Heart left ventricle (tissue), 16 donors: ENCODE measurements at regions not wholly inside any gene's neighbourhood (a gene's known extent, or its start where the extent isn't known, plus 50 kb on each side); places are given as distances from the start of the nearest gene placed in this dataset.
"Not testable (repeated sequence)": the region's sequence is repeated elsewhere in the genome, so short reads cannot be mapped to it uniquely, and the experiment has no call there.

Source experiments
- ATAC-seq, 4 donors: fragments of 200-7000 bp; cut with Tn5 transposase; one replicate each; pipeline ENCODE4 v1.9.1; 2020 to 2022; ENCODE audit warnings: moderate library complexity in 4 of 4, mild to moderate bottlenecking in 3 of 4, moderate number of reproducible peaks in 1 of 4
- DNase-seq, 5 donors: peaks; one replicate each; pipeline ENCODE4 v3.0.0-alpha.2; 2020
- H3K27ac ChIP-seq, 12 donors: fragments of 200-600 bp; sonication (generic) in 4 of 12; one replicate each; pipeline versions ENCODE4 v1.5.0 to v1.8.0; 2016 to 2022; ENCODE audit warnings: mild to moderate bottlenecking in 2 of 12
- H3K27me3 ChIP-seq, 9 donors: fragments of 200-600 bp; sonication (generic) in 2 of 9; one replicate each; pipeline versions ENCODE4 v1.5.1 to v1.8.0; 2016 to 2022; ENCODE audit warnings: mild to moderate bottlenecking in 3 of 9
- H3K36me3 ChIP-seq, 9 donors: fragments of 200-600 bp; sonication (generic) in 2 of 9; one replicate each; pipeline versions ENCODE4 v1.5.0 to v1.8.0; 2018 to 2022; ENCODE audit warnings: mild to moderate bottlenecking in 2 of 9
- H3K4me1 ChIP-seq, 12 donors: fragments of 200-600 bp; sonication (generic) in 4 of 12; one replicate each; pipeline versions ENCODE4 v1.5.0 to v1.8.0; 2016 to 2022; ENCODE audit warnings: mild to moderate bottlenecking in 3 of 12
- H3K4me3 ChIP-seq, 12 donors: fragments of 200-600 bp; sonication (generic) in 4 of 12; one replicate each; pipeline versions ENCODE4 v1.5.0 to v1.8.0; 2017 to 2022; ENCODE audit warnings: mild to moderate bottlenecking in 9 of 12, moderate library complexity in 4 of 12
- H3K9me3 ChIP-seq, 12 donors: fragments of 200-600 bp; sonication (generic) in 4 of 12; one replicate each; pipeline versions ENCODE4 v1.5.0 to v1.8.0; 2016 to 2022; ENCODE audit warnings: mild to moderate bottlenecking in 1 of 12
- CTCF ChIP-seq, 12 donors: fragments of 200-600 bp; sonication (generic) in 4 of 12; IDR thresholded peaks; one replicate each; pipeline versions ENCODE4 v1.5.0 to v1.8.0; 2018 to 2022; ENCODE audit warnings: antibody characterized with exemption in 12 of 12, mild to moderate bottlenecking in 5 of 12
- POLR2A ChIP-seq, 2 donors: fragments of 450-650 bp; IDR thresholded peaks; one replicate each; pipeline ENCODE4 v1.6.1; 2017; ENCODE audit warnings: antibody characterized with exemption in 2 of 2, mild to moderate bottlenecking in 2 of 2, moderate library complexity in 2 of 2
- WGBS, 4 donors: extraction: QIAGEN DNeasy Blood & Tissue Kit in 2 of 4; methylation state at CpG; one replicate each; pipeline versions ENCODE4 v1.1.5 to v1.1.7; 2013 to 2018; 5-methylcytosine and 5-hydroxymethylcytosine counted together
- intact Hi-C, 10 donors: fragments of 100-400 bp; cut with DNase I; formaldehyde crosslinking; loops; one replicate each; pipeline versions ENCODE4 v1.11.1 to v1.14.2; 2022
- donor health status: ischemic (EF 13 %, LVEDD 7.1; RV severe dilation, severe dysfunction).
- donor health status: healthy with polysubstance abuse.
- donor health status: DM: no; HTN: yes; CAD: no.
- donor health status: DM: no; HTN: no; CAD: no.
- donor health status: ischemic (EF 25% LVEDD 6.9; RV normal size, moderate dysfunction).
- donor health status: ischemic (EF 25% LVEDD 5.7; RV mildly dilated, moderate dysfunction).
- donor health status: healthy.
- donor health status: DM: yes; HTN: yes; CAD: no.
- donor health status: ischemic (EF 35%, LVEDD 5.7; RV mildly dilated, moderate dysfunction).
- donor health status: nonischemic (EF 11% LVEDD 7.7; RV severe dilation, severe dysfunction).
- donor health status: DM: yes; HTN: yes; CAD: no.
- donor health status: PGD.
- donor health status: ischemic (EF 29% LVEDD 5.4; RV normal size, mild dysfunction).
- donor health status: nonischemic (EF 23%, LVEDD 6.1; RV moderate dilation, normal function).

- Histone ChIP-seq H3K4me3 (no peak overlapping the region), H3K9me3 (no peaks in the 10 kb centered on the region), H3K27ac (no peak overlapping the region), H3K36me3 (no peaks in the 10 kb centered on the region), H3K27me3 (no peaks in the 10 kb centered on the region), H3K4me1 (peaks cover 0 to 6% (median 0%) of the 10 kb centered on the region in 12 donors)
- TF ChIP-seq CTCF (IDR thresholded peaks at IDR 0.05) (no peak), POLR2A (IDR thresholded peaks at IDR 0.05) (no peak)
- WGBS, 4 donors: 77 to 86% (median 82%) methylated on average over 1 of the region's 1 CpG
- intact Hi-C loops: loop anchor here in 1 of 10 donors (2.0 kb wide), 1 partner anchor 62 kb away; no protein-coding TSS in a partner anchor
- DNase-seq (no peak), ATAC-seq (no peak)
Observed at GRCh38 chr7:19914866-19915265, 141.4 kb upstream of the TMEM196 start.

GRCh38 chr7:19900118-19900517 lies 126.7 kb upstream of the TMEM196 start:
- intact Hi-C loops: no loop called here
- DNase-seq: no peak

GRCh38 chr7:19899529-19899928 lies 126.1 kb upstream of the TMEM196 start:
- peaks cover 0 to 12% (median 0%) of the 10 kb centered on the region in 12 donors for H3K9me3 ChIP-seq
- no peak overlapping the region for H3K4me3 ChIP-seq
- WGBS, 4 donors: 74 to 86% (median 80%) methylated on average over 3 of the region's 3 CpGs
- TF ChIP-seq POLR2A (IDR thresholded peaks at IDR 0.05): no peak
- H3K36me3 ChIP-seq: no peaks in the 10 kb centered on the region
- H3K27ac ChIP-seq: no peak overlapping the region
- no peaks in the 10 kb centered on the region for H3K27me3 ChIP-seq
- DNase-seq (no peak), ATAC-seq (no peak)
- H3K4me1 ChIP-seq: peaks cover 0 to 3% (median 0%) of the 10 kb centered on the region in 12 donors
- intact Hi-C loops: no loop called here

More at GRCh38 chr7:19900118-19900517, 126.7 kb upstream of the TMEM196 start:
- no peak overlapping the region for H3K27ac ChIP-seq
- TF ChIP-seq POLR2A (IDR thresholded peaks at IDR 0.05) (no peak), CTCF (IDR thresholded peaks at IDR 0.05) (no peak)
- ATAC-seq: no peak
- no peak overlapping the region for H3K4me3 ChIP-seq
- no peaks in the 10 kb centered on the region for H3K27me3 ChIP-seq
- peaks cover 0 to 3% (median 0%) of the 10 kb centered on the region in 12 donors for H3K4me1 ChIP-seq
- H3K9me3 ChIP-seq: peaks cover 0 to 12% (median 0%) of the 10 kb centered on the region in 12 donors
- no peaks in the 10 kb centered on the region for H3K36me3 ChIP-seq

GRCh38 chr7:19882893-19883292 lies 109.5 kb upstream of the TMEM196 start:
- 92 to 96% (median 94%) methylated on average over 5 to 11 of the region's 11 CpGs for WGBS, 4 donors
- H3K9me3 ChIP-seq: peaks cover 0 to 21% (median 0%) of the 10 kb centered on the region in 12 donors
- H3K4me3 ChIP-seq, H3K36me3 ChIP-seq, H3K27me3 ChIP-seq, intact Hi-C loops, ATAC-seq, H3K4me1 ChIP-seq, H3K27ac ChIP-seq: not testable (repeated sequence)
- peak in 1 of 5 donors; percentile 30 for DNase-seq

GRCh38 chr7:19872094-19872493 lies 98.7 kb upstream of the TMEM196 start:
- H3K9me3 ChIP-seq: no peaks in the 10 kb centered on the region
- no peak overlapping the region for H3K4me3 ChIP-seq
- H3K27ac ChIP-seq: no peak overlapping the region
- H3K4me1 ChIP-seq: no peaks in the 10 kb centered on the region
- TF ChIP-seq POLR2A (IDR thresholded peaks at IDR 0.05): no peak
- no peak for TF ChIP-seq CTCF (IDR thresholded peaks at IDR 0.05)
- no peak for DNase-seq
- H3K27me3 ChIP-seq: no peaks in the 10 kb centered on the region
- WGBS, 4 donors: 59 to 76% (median 72%) methylated on average over 1 of the region's 1 CpG
- intact Hi-C loops: no loop called here
- no peaks in the 10 kb centered on the region for H3K36me3 ChIP-seq
- ATAC-seq: no peak
